Activated CD4-positive, alpha-beta memory T cell treated with anti-CD3 and anti-CD28 coated beads for 36 hours (primary cell): ENCODE measurements at regions not wholly inside any gene's neighbourhood (a gene's known extent, or its start where the extent isn't known, plus 50 kb on each side); places are given as distances from the start of the nearest gene placed in this dataset.
"Not testable (repeated sequence)": the region's sequence is repeated elsewhere in the genome, so short reads cannot be mapped to it uniquely, and the experiment has no call there.

Experiments
- CTCF ChIA-PET: fragments of 350-600 bp; sonication (Branson Sonifier 250); formaldehyde crosslinking; loops from one replicate; lab custom pipeline; 2021; ENCODE audit warnings: antibody characterized with exemption, inconsistent platforms; lab: Charles Lee
- POLR2A ChIA-PET: fragments of 350-600 bp; sonication (Branson Sonifier 250); formaldehyde crosslinking; loops from one replicate; lab custom pipeline; 2021; ENCODE audit warnings: antibody characterized with exemption; lab: Charles Lee
- DNase-seq: peaks from one replicate; pipeline ENCODE4 v3.0.0-alpha.2; 2020
- H3K27ac Mint-ChIP-seq: one replicate; pipeline ENCODE4 v1.8.0; 2021; ENCODE audit warnings: mixed read lengths
- H3K27me3 Mint-ChIP-seq: one replicate; pipeline ENCODE4 v1.8.0; 2021; ENCODE audit warnings: mixed read lengths
- H3K36me3 Mint-ChIP-seq: one replicate; pipeline ENCODE4 v1.8.0; 2021; ENCODE audit warnings: mixed read lengths
- H3K4me1 Mint-ChIP-seq: one replicate; pipeline ENCODE4 v1.8.0; 2021; ENCODE audit warnings: low read depth, mixed read lengths
- H3K4me3 Mint-ChIP-seq: one replicate; pipeline ENCODE4 v1.8.0; 2021; ENCODE audit warnings: mild to moderate bottlenecking, mixed read lengths
- H3K9me3 Mint-ChIP-seq: one replicate; pipeline ENCODE4 v1.8.0; 2021; ENCODE audit warnings: mixed read lengths
- intact Hi-C: fragments of 100-400 bp; cut with micrococcal nuclease; formaldehyde crosslinking; loops from one replicate; pipeline ENCODE4 v1.15.1; 2023

GRCh38 chr5:57429513-57430120, 53.0 kb downstream of the ACTBL2 start:
- intact Hi-C loops: loop anchor here (5.0 kb wide), 1 partner anchor 132 kb away; no protein-coding TSS in a partner anchor

GRCh38 chr5:57429021-57429420, 53.6 kb downstream of the ACTBL2 start:
- CTCF ChIA-PET, POLR2A ChIA-PET, H3K9me3 Mint-ChIP-seq, H3K27me3 Mint-ChIP-seq, H3K27ac Mint-ChIP-seq, H3K36me3 Mint-ChIP-seq, intact Hi-C loops, H3K4me3 Mint-ChIP-seq, DNase-seq, H3K4me1 Mint-ChIP-seq: not testable (repeated sequence)

More at GRCh38 chr5:57429513-57430120, 53.0 kb downstream of the ACTBL2 start:
- DNase-seq: no peak
- Mint-ChIP-seq H3K9me3 (no peaks in the 10 kb centered on the region), H3K27me3 (no peaks in the 10 kb centered on the region), H3K27ac (no peak overlapping the region), H3K36me3 (no peaks in the 10 kb centered on the region), H3K4me1 (no peaks in the 10 kb centered on the region), H3K4me3 (no peak overlapping the region)
- CTCF ChIA-PET: no interaction called here
- POLR2A ChIA-PET: no interaction called here

GRCh38 chr5:57422993-57423392, 59.6 kb downstream of the ACTBL2 start:
- ChIA-PET POLR2A (interaction anchor here (0.6 kb wide), 1 partner anchor 116 kb away, joined by 3 read pairs; no protein-coding TSS in a partner anchor), CTCF (no interaction called here)
- intact Hi-C loops: no loop called here
- Mint-ChIP-seq H3K27ac (no peak overlapping the region), H3K27me3 (peaks cover 4% of the 10 kb centered on the region), H3K4me3 (no peak overlapping the region), H3K4me1 (no peaks in the 10 kb centered on the region), H3K9me3 (no peaks in the 10 kb centered on the region), H3K36me3 (no peaks in the 10 kb centered on the region)
- DNase-seq: no peak

- no peaks in the 10 kb centered on the region for H3K36me3 Mint-ChIP-seq
- H3K27me3 Mint-ChIP-seq: peaks cover 6% of the 10 kb centered on the region
- H3K4me3 Mint-ChIP-seq: no peak overlapping the region
- no peak overlapping the region for H3K27ac Mint-ChIP-seq
- POLR2A ChIA-PET: no interaction called here
- DNase-seq: no peak
- no peaks in the 10 kb centered on the region for H3K4me1 Mint-ChIP-seq
- CTCF ChIA-PET: no interaction called here
- intact Hi-C loops: no loop called here
- no peaks in the 10 kb centered on the region for H3K9me3 Mint-ChIP-seq
Observed at GRCh38 chr5:57422341-57422740, 60.3 kb downstream of the ACTBL2 start.

- H3K4me3 Mint-ChIP-seq: no peak overlapping the region
- intact Hi-C loops: no loop called here
- H3K9me3 Mint-ChIP-seq: no peaks in the 10 kb centered on the region
- no peaks in the 10 kb centered on the region for H3K4me1 Mint-ChIP-seq
- no peaks in the 10 kb centered on the region for H3K36me3 Mint-ChIP-seq
- no peak overlapping the region for H3K27ac Mint-ChIP-seq
- peaks cover 6% of the 10 kb centered on the region for H3K27me3 Mint-ChIP-seq
- ChIA-PET CTCF (no interaction called here), POLR2A (no interaction called here)
- DNase-seq: no peak
Observed at GRCh38 chr5:57420801-57421200, 61.8 kb downstream of the ACTBL2 start.

- DNase-seq: no peak
- peaks cover 7% of the 10 kb centered on the region for H3K27me3 Mint-ChIP-seq
- H3K4me1 Mint-ChIP-seq: no peaks in the 10 kb centered on the region
- intact Hi-C loops: no loop called here
- H3K36me3 Mint-ChIP-seq: no peaks in the 10 kb centered on the region
- no peak overlapping the region for H3K27ac Mint-ChIP-seq
- CTCF ChIA-PET: no interaction called here
- no peaks in the 10 kb centered on the region for H3K9me3 Mint-ChIP-seq
- no peak overlapping the region for H3K4me3 Mint-ChIP-seq
- POLR2A ChIA-PET: no interaction called here
Observed at GRCh38 chr5:57417971-57418370, 64.6 kb downstream of the ACTBL2 start.

- CTCF ChIA-PET: no interaction called here
- no peak overlapping the region for H3K4me3 Mint-ChIP-seq
- no peaks in the 10 kb centered on the region for H3K4me1 Mint-ChIP-seq
- H3K9me3 Mint-ChIP-seq: no peaks in the 10 kb centered on the region
- H3K36me3 Mint-ChIP-seq: no peaks in the 10 kb centered on the region
- no peak overlapping the region for H3K27ac Mint-ChIP-seq
- no peak for DNase-seq
- H3K27me3 Mint-ChIP-seq: peaks cover 7% of the 10 kb centered on the region
- POLR2A ChIA-PET: no interaction called here
- intact Hi-C loops: no loop called here
Observed at GRCh38 chr5:57417320-57417719, 65.3 kb downstream of the ACTBL2 start.

GRCh38 chr5:57416278-57416994, 66.2 kb downstream of the ACTBL2 start:
- no peaks in the 10 kb centered on the region for H3K36me3 Mint-ChIP-seq
- POLR2A ChIA-PET: no interaction called here
- H3K9me3 Mint-ChIP-seq: no peaks in the 10 kb centered on the region
- peaks cover 7% of the 10 kb centered on the region for H3K27me3 Mint-ChIP-seq
- H3K27ac Mint-ChIP-seq: no peak overlapping the region
- CTCF ChIA-PET: no interaction called here
- no peaks in the 10 kb centered on the region for H3K4me1 Mint-ChIP-seq
- no peak overlapping the region for H3K4me3 Mint-ChIP-seq
- no peak for DNase-seq
- intact Hi-C loops: no loop called here

- Mint-ChIP-seq H3K4me3 (no peak overlapping the region), H3K4me1 (no peaks in the 10 kb centered on the region), H3K27ac (no peak overlapping the region), H3K27me3 (peaks cover 7% of the 10 kb centered on the region), H3K36me3 (no peaks in the 10 kb centered on the region), H3K9me3 (no peaks in the 10 kb centered on the region)
- intact Hi-C loops: no loop called here
- ChIA-PET POLR2A (no interaction called here), CTCF (no interaction called here)
- no peak for DNase-seq
Observed at GRCh38 chr5:57414857-57415256, 67.8 kb downstream of the ACTBL2 start.

- Mint-ChIP-seq H3K36me3 (no peaks in the 10 kb centered on the region), H3K27me3 (peaks cover 7% of the 10 kb centered on the region), H3K4me1 (no peaks in the 10 kb centered on the region), H3K9me3 (no peaks in the 10 kb centered on the region), H3K27ac (no peak overlapping the region), H3K4me3 (no peak overlapping the region)
- DNase-seq: no peak
- POLR2A ChIA-PET: no interaction called here
- intact Hi-C loops: no loop called here
- CTCF ChIA-PET: no interaction called here
Observed at GRCh38 chr5:57414191-57414590, 68.4 kb downstream of the ACTBL2 start.

- CTCF ChIA-PET: interaction anchor here (0.6 kb wide), 1 partner anchor 1776 kb away, joined by 4 read pairs; no protein-coding TSS in a partner anchor
- intact Hi-C loops: no loop called here
- POLR2A ChIA-PET: no interaction called here
- no peak for DNase-seq
- no peaks in the 10 kb centered on the region for H3K36me3 Mint-ChIP-seq
- H3K4me1 Mint-ChIP-seq: no peaks in the 10 kb centered on the region
- H3K9me3 Mint-ChIP-seq: no peaks in the 10 kb centered on the region
- H3K27ac Mint-ChIP-seq: no peak overlapping the region
- no peak overlapping the region for H3K4me3 Mint-ChIP-seq
- H3K27me3 Mint-ChIP-seq: peaks cover 3% of the 10 kb centered on the region
Observed at GRCh38 chr5:57413145-57413544, 69.5 kb downstream of the ACTBL2 start.

- no peak overlapping the region for H3K4me3 Mint-ChIP-seq
- peaks cover 1% of the 10 kb centered on the region for H3K27me3 Mint-ChIP-seq
- DNase-seq: no peak
- H3K36me3 Mint-ChIP-seq: no peaks in the 10 kb centered on the region
- intact Hi-C loops: no loop called here
- ChIA-PET POLR2A (no interaction called here), CTCF (no interaction called here)
- H3K4me1 Mint-ChIP-seq: no peaks in the 10 kb centered on the region
- H3K9me3 Mint-ChIP-seq: no peaks in the 10 kb centered on the region
- H3K27ac Mint-ChIP-seq: no peak overlapping the region
Observed at GRCh38 chr5:57412680-57413079, 69.9 kb downstream of the ACTBL2 start.

- peaks cover 1% of the 10 kb centered on the region for H3K27me3 Mint-ChIP-seq
- H3K9me3 Mint-ChIP-seq: no peaks in the 10 kb centered on the region
- no peaks in the 10 kb centered on the region for H3K36me3 Mint-ChIP-seq
- intact Hi-C loops: no loop called here
- no peak overlapping the region for H3K4me3 Mint-ChIP-seq
- no peak overlapping the region for H3K27ac Mint-ChIP-seq
- POLR2A ChIA-PET: no interaction called here
- no peak for DNase-seq
- CTCF ChIA-PET: no interaction called here
- no peaks in the 10 kb centered on the region for H3K4me1 Mint-ChIP-seq
Observed at GRCh38 chr5:57411982-57412381, 70.6 kb downstream of the ACTBL2 start.
